ENCODE measurements at regions not wholly inside any gene's neighbourhood (a gene's known extent, or its start where the extent isn't known, plus 50 kb on each side); places are given as distances from the start of the nearest gene placed in this dataset.
"Not testable (repeated sequence)": the region's sequence is repeated elsewhere in the genome, so short reads cannot be mapped to it uniquely, and the experiment has no call there.

DNA sequence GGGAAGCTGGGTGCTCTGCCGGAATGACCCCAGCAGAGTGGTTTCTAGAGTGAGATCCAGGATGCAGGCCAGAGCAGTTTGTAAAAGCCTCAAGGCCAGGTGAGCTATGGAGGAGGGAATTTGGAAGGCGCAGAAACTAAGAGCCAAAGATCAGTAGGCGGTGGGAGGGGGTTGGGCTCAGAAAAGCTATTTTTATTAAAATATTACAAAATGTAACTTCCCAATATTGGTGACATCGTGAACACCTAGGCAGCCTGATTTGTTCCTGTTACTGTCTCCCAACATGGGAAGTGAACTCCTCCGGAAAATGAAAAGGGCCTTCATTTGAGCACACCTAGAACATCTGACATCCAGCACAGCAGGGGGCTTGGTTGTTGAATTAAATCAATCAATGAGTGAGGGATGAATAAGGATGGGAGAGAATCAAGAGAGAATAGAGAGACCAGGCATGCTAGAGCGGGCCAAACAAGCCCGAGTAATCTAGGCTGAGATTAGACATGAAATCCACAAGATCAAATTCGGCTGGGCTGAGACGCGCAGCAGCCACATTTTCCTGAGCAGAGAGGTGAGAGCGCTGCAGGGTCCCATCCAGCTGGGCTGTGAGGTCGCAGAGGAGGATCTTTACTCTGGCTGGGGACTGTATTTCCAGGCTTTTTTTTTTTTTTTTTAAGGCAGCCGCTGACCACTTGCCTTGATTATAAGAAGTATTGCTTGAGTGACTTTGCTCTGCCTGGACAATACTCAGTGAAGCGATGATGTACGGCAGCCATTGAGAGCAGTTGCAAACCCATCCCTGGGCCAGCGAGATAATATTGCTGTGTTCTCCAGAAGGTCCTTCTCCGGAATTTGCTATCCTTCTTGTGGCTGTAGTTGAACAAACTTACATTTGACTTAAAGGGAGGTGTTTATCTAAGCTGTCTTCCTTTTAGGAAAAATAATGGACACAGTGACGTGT, 178.0 kb upstream of the KL start:
- no peak for DNase-seq
- H3K27ac ChIP-seq = no peak overlapping the region
- intact Hi-C loops (cut with DNase I) = no loop called here
- no peaks in the 10 kb centered on the region for H3K27me3 ChIP-seq
- H3K4me1 ChIP-seq = no peaks in the 10 kb centered on the region
- no peaks in the 10 kb centered on the region for H3K9me3 ChIP-seq
- H3K4me3 ChIP-seq = no peak overlapping the region
- TF ChIP-seq, protein P1, sequence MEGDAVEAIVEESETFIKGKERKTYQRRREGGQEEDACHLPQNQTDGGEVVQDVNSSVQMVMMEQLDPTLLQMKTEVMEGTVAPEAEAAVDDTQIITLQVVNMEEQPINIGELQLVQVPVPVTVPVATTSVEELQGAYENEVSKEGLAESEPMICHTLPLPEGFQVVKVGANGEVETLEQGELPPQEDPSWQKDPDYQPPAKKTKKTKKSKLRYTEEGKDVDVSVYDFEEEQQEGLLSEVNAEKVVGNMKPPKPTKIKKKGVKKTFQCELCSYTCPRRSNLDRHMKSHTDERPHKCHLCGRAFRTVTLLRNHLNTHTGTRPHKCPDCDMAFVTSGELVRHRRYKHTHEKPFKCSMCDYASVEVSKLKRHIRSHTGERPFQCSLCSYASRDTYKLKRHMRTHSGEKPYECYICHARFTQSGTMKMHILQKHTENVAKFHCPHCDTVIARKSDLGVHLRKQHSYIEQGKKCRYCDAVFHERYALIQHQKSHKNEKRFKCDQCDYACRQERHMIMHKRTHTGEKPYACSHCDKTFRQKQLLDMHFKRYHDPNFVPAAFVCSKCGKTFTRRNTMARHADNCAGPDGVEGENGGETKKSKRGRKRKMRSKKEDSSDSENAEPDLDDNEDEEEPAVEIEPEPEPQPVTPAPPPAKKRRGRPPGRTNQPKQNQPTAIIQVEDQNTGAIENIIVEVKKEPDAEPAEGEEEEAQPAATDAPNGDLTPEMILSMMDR (IDR thresholded peaks at IDR 0.05) = no peak
- no peaks in the 10 kb centered on the region for H3K36me3 ChIP-seq
- H3K9ac ChIP-seq (ENCODE audit: low read depth in 2 of 2, low read length in 2 of 2) = no peak overlapping the region

DNA sequence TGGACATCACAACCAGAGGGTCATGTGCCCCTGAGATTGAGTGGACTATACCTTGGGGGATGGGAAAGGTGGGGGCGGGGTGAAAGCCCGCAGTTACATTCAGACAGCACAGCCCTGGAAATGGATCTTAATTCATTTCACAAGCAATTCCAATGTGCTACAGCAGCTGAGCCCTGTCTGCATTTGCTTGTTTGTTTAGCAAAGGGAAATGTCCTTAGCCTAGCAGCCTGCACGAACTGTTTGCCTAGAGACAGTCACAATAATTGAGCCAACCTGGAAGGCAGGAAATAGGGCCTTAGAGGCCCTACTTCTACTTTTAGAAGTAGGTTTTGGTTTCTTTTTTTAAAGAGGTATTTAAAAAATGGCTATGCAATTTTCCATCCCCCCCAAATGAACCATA, 177.3 kb upstream of the KL start:
- intact Hi-C loops (cut with DNase I) = no loop called here
- Histone ChIP-seq H3K9ac (ENCODE audit: low read depth in 2 of 2, low read length in 2 of 2) (no peak overlapping the region), H3K4me3 (no peak overlapping the region), H3K27me3 (no peaks in the 10 kb centered on the region), H3K4me1 (no peaks in the 10 kb centered on the region), H3K36me3 (no peaks in the 10 kb centered on the region), H3K9me3 (no peaks in the 10 kb centered on the region), H3K27ac (no peak overlapping the region)
- no peak for DNase-seq
- TF ChIP-seq, protein P1 (IDR thresholded peaks at IDR 0.05) = no peak

DNA sequence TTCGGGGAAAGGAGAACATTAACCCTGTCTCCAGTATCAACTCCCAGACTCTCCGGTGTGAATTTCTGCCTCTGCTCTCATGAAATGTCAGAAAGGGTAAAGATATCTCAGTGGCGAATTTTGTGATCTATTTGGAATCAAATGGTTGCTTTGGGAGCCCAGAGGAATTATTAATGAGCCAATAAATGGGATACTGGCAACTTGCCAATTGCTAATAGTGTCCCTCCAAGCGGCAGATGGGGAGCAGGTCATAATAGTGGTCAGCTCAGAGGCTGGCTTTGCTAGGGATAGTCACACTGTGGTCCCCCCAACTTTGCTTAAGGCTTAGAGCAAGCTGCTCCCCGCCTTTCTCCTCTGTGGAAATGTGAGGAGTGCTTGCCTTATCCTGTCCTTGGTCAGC, 176.1 kb upstream of the KL start:
- Histone ChIP-seq H3K27ac (no peak overlapping the region), H3K4me1 (no peaks in the 10 kb centered on the region), H3K9ac (ENCODE audit: low read depth in 2 of 2, low read length in 2 of 2) (no peak overlapping the region), H3K36me3 (no peaks in the 10 kb centered on the region), H3K27me3 (no peaks in the 10 kb centered on the region), H3K9me3 (no peaks in the 10 kb centered on the region), H3K4me3 (no peak overlapping the region)
- intact Hi-C loops (cut with DNase I) = no loop called here
- DNase-seq = no peak
- TF ChIP-seq, protein P1 (IDR thresholded peaks at IDR 0.05) = no peak

DNA sequence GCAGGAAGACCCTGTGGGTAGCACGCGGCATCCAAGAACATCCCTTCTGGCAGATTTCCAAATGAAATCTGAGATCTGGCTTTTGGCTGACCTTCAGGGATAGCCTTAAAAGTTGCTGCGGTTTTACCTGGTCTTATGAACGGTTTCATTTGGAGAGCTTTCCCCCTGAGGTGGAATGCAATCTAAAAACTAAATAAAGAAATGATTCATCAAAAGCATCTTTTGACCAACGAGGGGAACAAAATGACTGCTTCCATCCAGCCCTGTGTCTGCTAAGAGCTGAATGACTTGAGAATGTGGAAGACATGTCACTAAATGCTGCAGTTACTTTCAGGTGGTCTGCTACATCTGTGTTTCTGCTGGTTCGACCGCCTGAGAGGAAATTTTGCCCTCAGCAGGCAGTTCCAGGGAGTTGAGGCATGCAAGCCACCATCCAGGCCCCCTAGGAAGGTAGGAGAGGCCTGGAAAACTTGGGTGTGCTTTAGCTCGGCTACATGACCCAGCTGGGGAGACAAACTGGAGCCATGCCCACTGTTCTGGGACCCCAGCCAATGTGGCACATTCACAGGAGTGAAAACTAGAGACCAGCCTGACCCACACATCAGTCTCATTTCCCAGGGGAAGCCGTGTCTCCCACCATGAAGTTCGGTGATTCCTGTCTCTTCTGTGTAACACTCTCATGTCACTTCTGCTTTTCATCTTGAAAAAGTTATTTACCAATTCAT, 175.1 kb upstream of the KL start:
- intact Hi-C loops (cut with DNase I) = no loop called here
- Histone ChIP-seq H3K27me3 (no peaks in the 10 kb centered on the region), H3K4me1 (no peaks in the 10 kb centered on the region), H3K36me3 (no peaks in the 10 kb centered on the region), H3K4me3 (no peak overlapping the region), H3K9ac (ENCODE audit: low read depth in 2 of 2, low read length in 2 of 2) (no peak overlapping the region), H3K27ac (no peak overlapping the region), H3K9me3 (no peaks in the 10 kb centered on the region)
- DNase-seq = no peak
- TF ChIP-seq, protein P1 (IDR thresholded peaks at IDR 0.05) = no peak

DNA sequence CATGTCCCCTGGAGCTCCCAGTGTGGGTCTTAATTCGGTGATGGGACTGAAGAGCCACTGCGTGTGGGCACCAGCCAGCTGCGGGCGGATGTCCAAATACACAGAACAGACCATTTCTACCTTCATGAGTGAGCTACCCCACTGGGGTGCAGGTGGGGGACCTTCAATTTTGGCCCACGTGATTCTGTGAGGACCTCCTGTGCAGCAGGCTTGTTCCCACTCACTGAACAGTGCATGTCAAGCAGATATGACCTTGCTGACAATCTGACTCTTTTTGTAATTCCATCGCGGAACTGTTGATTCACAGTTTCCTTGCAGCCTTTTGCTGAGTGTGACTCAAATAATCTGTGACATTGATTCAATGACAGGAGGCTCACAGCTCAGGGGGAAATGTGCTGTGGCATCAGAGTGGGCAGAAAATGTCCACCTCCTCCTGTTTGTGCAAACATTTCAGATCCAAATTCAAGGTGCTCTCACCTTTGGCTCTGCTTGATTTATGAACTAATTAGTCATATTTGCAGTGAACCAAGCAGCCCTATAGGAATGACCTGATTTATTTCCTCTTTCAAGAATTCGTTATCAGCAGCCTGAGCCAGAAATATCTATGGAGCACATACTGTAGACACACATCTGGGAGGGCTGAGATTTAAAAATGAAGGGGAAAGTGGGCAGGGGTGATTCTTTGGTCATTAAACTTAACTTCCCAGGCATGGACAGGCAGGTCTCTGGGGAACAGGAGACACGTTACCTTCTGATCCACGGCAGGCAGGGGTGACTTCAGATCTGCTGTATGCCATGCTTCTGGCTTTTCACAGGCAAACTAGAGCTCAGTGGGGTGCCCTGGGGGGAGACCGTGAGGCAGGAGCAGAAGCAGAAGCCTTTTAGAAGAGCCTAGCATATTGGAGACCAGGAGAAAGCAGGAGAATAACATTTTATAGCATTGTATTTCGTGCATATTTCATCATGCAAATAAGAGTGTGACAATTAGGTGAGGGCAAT, 170.0 kb upstream of the KL start:
- H3K4me3 ChIP-seq = no peak overlapping the region
- TF ChIP-seq, protein P1 (IDR thresholded peaks at IDR 0.05) = no peak
- DNase-seq = no peak
- no peak overlapping the region for H3K27ac ChIP-seq
- H3K9ac ChIP-seq (ENCODE audit: low read depth in 2 of 2, low read length in 2 of 2) = no peak overlapping the region
- no peaks in the 10 kb centered on the region for H3K27me3 ChIP-seq
- intact Hi-C loops (cut with DNase I) = no loop called here
- H3K9me3 ChIP-seq = no peaks in the 10 kb centered on the region
- H3K36me3 ChIP-seq = no peaks in the 10 kb centered on the region
- H3K4me1 ChIP-seq = no peaks in the 10 kb centered on the region

DNA sequence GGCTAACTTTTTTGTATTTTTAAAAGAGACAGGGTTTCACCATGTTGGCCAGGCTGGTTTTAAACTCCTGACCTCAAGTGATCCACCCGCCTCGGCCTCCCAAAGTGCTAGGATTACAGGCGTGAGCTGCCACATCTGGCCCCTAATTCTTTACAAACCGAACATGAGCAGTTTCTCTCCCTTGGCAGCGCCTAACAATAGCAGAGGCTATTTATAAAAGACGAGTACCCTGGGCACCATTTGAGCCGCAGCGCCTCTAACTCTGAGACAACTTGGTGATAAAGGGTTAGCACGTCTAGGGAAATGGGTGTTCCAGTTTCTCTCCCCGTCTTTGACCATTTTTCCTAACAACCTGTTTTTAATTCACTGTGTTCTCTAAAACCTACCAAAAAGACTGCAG, 168.2 kb upstream of the KL start:
- DNase-seq; H3K4me1 ChIP-seq; H3K36me3 ChIP-seq; H3K4me3 ChIP-seq; H3K9me3 ChIP-seq; H3K9ac ChIP-seq (ENCODE audit: low read depth in 2 of 2, low read length in 2 of 2); H3K27me3 ChIP-seq; H3K27ac ChIP-seq; intact Hi-C loops (cut with DNase I): not testable (repeated sequence)

Measured in colonic mucosa (tissue), 4 donors.